Karpas-422 (cell line): ENCODE measurements at regions not wholly inside any gene's neighbourhood (a gene's known extent, or its start where the extent isn't known, plus 50 kb on each side); places are given as distances from the start of the nearest gene placed in this dataset.

Source experiments
- DNase-seq: peaks from one replicate; pipeline ENCODE4 v3.0.0-alpha.2; 2015
- H2AFZ ChIP-seq: fragments of 200-600 bp; sonication (generic); 2 replicates; pipeline ENCODE4 v1.6.1; 2014; ENCODE audit warnings: antibody characterized with exemption, low read length, mixed read lengths
- H3K27ac ChIP-seq: fragments of 200-600 bp; sonication (generic); 2 replicates; pipeline ENCODE4 v1.5.1; 2014; ENCODE audit warnings: mild to moderate bottlenecking, low read length, moderate library complexity
- H3K27me3 ChIP-seq: fragments of 200-600 bp; sonication (generic); 2 replicates; pipeline ENCODE4 v1.6.1; 2014; ENCODE audit warnings: low read length, mixed read lengths
- H3K36me3 ChIP-seq: fragments of 200-600 bp; sonication (generic); 2 replicates; pipeline ENCODE4 v1.6.1; 2014; ENCODE audit warnings: low read length, mixed read lengths; ENCODE audit not compliant: insufficient read depth
- H3K4me1 ChIP-seq: fragments of 200-600 bp; sonication (generic); 2 replicates; pipeline ENCODE4 v1.6.1; 2014; ENCODE audit warnings: mild to moderate bottlenecking, low read length, mixed read lengths
- H3K4me2 ChIP-seq: fragments of 200-600 bp; sonication (generic); 2 replicates; pipeline ENCODE4 v1.6.1; 2014; ENCODE audit warnings: low read length, low read depth, mild to moderate bottlenecking; ENCODE audit not compliant: poor library complexity, severe bottlenecking
- H3K4me3 ChIP-seq: fragments of 200-600 bp; sonication (generic); 2 replicates; pipeline ENCODE4 v1.5.1; 2014; ENCODE audit warnings: mild to moderate bottlenecking, antibody characterized with exemption, low read length, mixed read lengths
- H3K79me2 ChIP-seq: fragments of 200-600 bp; sonication (generic); 2 replicates; pipeline ENCODE4 v1.6.1; 2014; ENCODE audit warnings: mild to moderate bottlenecking, low read length, mixed read lengths
- H3K9ac ChIP-seq: fragments of 200-600 bp; sonication (generic); 2 replicates; pipeline ENCODE4 v1.6.0; 2014; ENCODE audit warnings: low read length
- H3K9me2 ChIP-seq: fragments of 200-600 bp; sonication (generic), shearing (Covaris generic); replicated peaks from 2 replicates; pipeline ENCODE4 v1.6.0; 2014; ENCODE audit warnings: mild to moderate bottlenecking, low read length, moderate library complexity; ENCODE audit not compliant: insufficient read depth
- H3K9me3 ChIP-seq: fragments of 300-700, 200-600 bp; sonication (generic); 2 replicates; pipeline ENCODE4 v1.6.1; 2014; ENCODE audit warnings: low read length, mixed read lengths
- H4K20me1 ChIP-seq: fragments of 200-600 bp; sonication (generic); 2 replicates; pipeline ENCODE4 v1.6.1; 2014; ENCODE audit warnings: mild to moderate bottlenecking, antibody characterized with exemption, low read length, low read depth; ENCODE audit not compliant: insufficient read depth

GRCh38 chr2:16216558-16216945 is 276.2 kb downstream of the MYCN start:
- no peaks in the 10 kb centered on the region; the same call in 1 of the 2 replicates for H3K4me1 ChIP-seq
- no peak for DNase-seq
- H3K4me2 ChIP-seq = no peak overlapping the region
- no peaks in the 10 kb centered on the region for H3K9me2 ChIP-seq
- no peak overlapping the region for H2AFZ ChIP-seq
- no peaks in the 10 kb centered on the region for H4K20me1 ChIP-seq
- no peak overlapping the region for H3K4me3 ChIP-seq
- no peaks in the 10 kb centered on the region for H3K36me3 ChIP-seq
- H3K27me3 ChIP-seq = no peaks in the 10 kb centered on the region
- H3K27ac ChIP-seq = no peak overlapping the region
- no peaks in the 10 kb centered on the region for H3K9me3 ChIP-seq
- no peak overlapping the region for H3K9ac ChIP-seq
- no peaks in the 10 kb centered on the region for H3K79me2 ChIP-seq

GRCh38 chr2:16215902-16216557 is 275.7 kb downstream of the MYCN start:
- Histone ChIP-seq H3K36me3 (no peaks in the 10 kb centered on the region), H2AFZ (no peak overlapping the region), H3K9me3 (no peaks in the 10 kb centered on the region), H3K4me1 (no peaks in the 10 kb centered on the region; the same call in 1 of the 2 replicates), H4K20me1 (no peaks in the 10 kb centered on the region), H3K27ac (no peak overlapping the region), H3K79me2 (no peaks in the 10 kb centered on the region), H3K9ac (no peak overlapping the region), H3K4me3 (no peak overlapping the region), H3K27me3 (no peaks in the 10 kb centered on the region), H3K4me2 (no peak overlapping the region), H3K9me2 (no peaks in the 10 kb centered on the region)
- DNase-seq = no peak

GRCh38 chr2:16214861-16215260 is 274.5 kb downstream of the MYCN start:
- H3K4me1 ChIP-seq = no peaks in the 10 kb centered on the region; the same call in 1 of the 2 replicates
- H2AFZ ChIP-seq = no peak overlapping the region
- no peaks in the 10 kb centered on the region for H4K20me1 ChIP-seq
- H3K9me2 ChIP-seq = no peaks in the 10 kb centered on the region
- no peaks in the 10 kb centered on the region for H3K9me3 ChIP-seq
- no peaks in the 10 kb centered on the region for H3K27me3 ChIP-seq
- H3K36me3 ChIP-seq = no peaks in the 10 kb centered on the region
- no peak overlapping the region for H3K27ac ChIP-seq
- no peak for DNase-seq
- no peak overlapping the region for H3K9ac ChIP-seq
- no peak overlapping the region for H3K4me2 ChIP-seq
- H3K4me3 ChIP-seq = no peak overlapping the region
- H3K79me2 ChIP-seq = no peaks in the 10 kb centered on the region

- no peak for DNase-seq
- Histone ChIP-seq H3K9ac (no peak overlapping the region), H3K4me3 (no peak overlapping the region), H3K9me2 (no peaks in the 10 kb centered on the region), H3K4me1 (no peaks in the 10 kb centered on the region; the same call in 1 of the 2 replicates), H3K27me3 (no peaks in the 10 kb centered on the region), H4K20me1 (no peaks in the 10 kb centered on the region), H3K9me3 (no peaks in the 10 kb centered on the region), H3K79me2 (no peaks in the 10 kb centered on the region), H3K36me3 (no peaks in the 10 kb centered on the region), H3K27ac (no peak overlapping the region), H2AFZ (no peak overlapping the region), H3K4me2 (no peak overlapping the region)
Measured at GRCh38 chr2:16214391-16214790, 274.0 kb downstream of the MYCN start.

GRCh38 chr2:16212321-16212720 is 272.0 kb downstream of the MYCN start:
- Histone ChIP-seq H3K79me2 (no peaks in the 10 kb centered on the region), H3K9ac (no peak overlapping the region), H3K27ac (no peak overlapping the region), H3K4me3 (no peak overlapping the region), H3K36me3 (no peaks in the 10 kb centered on the region), H3K27me3 (no peaks in the 10 kb centered on the region), H3K4me2 (no peak overlapping the region), H2AFZ (no peak overlapping the region), H3K4me1 (no peaks in the 10 kb centered on the region; the same call in 1 of the 2 replicates), H3K9me2 (no peaks in the 10 kb centered on the region), H3K9me3 (no peaks in the 10 kb centered on the region), H4K20me1 (no peaks in the 10 kb centered on the region)
- no peak for DNase-seq

GRCh38 chr2:16211341-16211740 is 271.0 kb downstream of the MYCN start:
- Histone ChIP-seq H3K9me3 (no peaks in the 10 kb centered on the region), H3K36me3 (no peaks in the 10 kb centered on the region), H4K20me1 (no peaks in the 10 kb centered on the region), H3K9me2 (no peaks in the 10 kb centered on the region), H3K4me3 (no peak overlapping the region), H3K4me1 (no peaks in the 10 kb centered on the region; the same call in 1 of the 2 replicates), H2AFZ (no peak overlapping the region), H3K79me2 (no peaks in the 10 kb centered on the region), H3K9ac (no peak overlapping the region), H3K4me2 (no peak overlapping the region), H3K27ac (no peak overlapping the region), H3K27me3 (no peaks in the 10 kb centered on the region)
- DNase-seq = no peak

GRCh38 chr2:16210841-16211240 is 270.5 kb downstream of the MYCN start:
- Histone ChIP-seq H3K36me3 (no peaks in the 10 kb centered on the region), H3K4me1 (no peaks in the 10 kb centered on the region; the same call in 1 of the 2 replicates), H3K79me2 (no peaks in the 10 kb centered on the region), H3K9me2 (no peaks in the 10 kb centered on the region), H4K20me1 (no peaks in the 10 kb centered on the region), H3K27me3 (no peaks in the 10 kb centered on the region), H3K4me2 (no peak overlapping the region), H2AFZ (no peak overlapping the region), H3K4me3 (no peak overlapping the region), H3K9me3 (no peaks in the 10 kb centered on the region), H3K27ac (no peak overlapping the region), H3K9ac (no peak overlapping the region)
- DNase-seq = no peak

GRCh38 chr2:16209799-16210198 is 269.4 kb downstream of the MYCN start:
- H3K27me3 ChIP-seq = no peaks in the 10 kb centered on the region
- no peak overlapping the region for H3K27ac ChIP-seq
- H3K9me3 ChIP-seq = no peaks in the 10 kb centered on the region
- no peak overlapping the region for H3K9ac ChIP-seq
- H2AFZ ChIP-seq = no peak overlapping the region
- no peaks in the 10 kb centered on the region for H4K20me1 ChIP-seq
- H3K36me3 ChIP-seq = no peaks in the 10 kb centered on the region
- DNase-seq = no peak
- H3K4me2 ChIP-seq = no peak overlapping the region
- H3K4me3 ChIP-seq = no peak overlapping the region
- H3K79me2 ChIP-seq = no peaks in the 10 kb centered on the region
- H3K9me2 ChIP-seq = no peaks in the 10 kb centered on the region
- no peaks in the 10 kb centered on the region; the same call in 1 of the 2 replicates for H3K4me1 ChIP-seq
